ENCODE measurements at regions not wholly inside any gene's neighbourhood (a gene's known extent, or its start where the extent isn't known, plus 50 kb on each side); places are given as distances from the start of the nearest gene placed in this dataset.

- intact Hi-C loops (cut with DNase I) = no loop called here
- DNase-seq = no peak
Measured at GRCh38 chr6:14696367-14696766, 549.5 kb upstream of the JARID2 start.

GRCh38 chr6:14697427-14697826 lies 548.4 kb upstream of the JARID2 start:
- intact Hi-C loops (cut with DNase I) = no loop called here
- DNase-seq = no peak

GRCh38 chr6:14699803-14700601 lies 545.9 kb upstream of the JARID2 start:
- intact Hi-C loops (cut with DNase I) = no loop called here
- DNase-seq = no peak

- DNase-seq = no peak
Measured at GRCh38 chr6:14701946-14702345, 543.9 kb upstream of the JARID2 start.

GRCh38 chr6:14702678-14703077 lies 543.2 kb upstream of the JARID2 start:
- no peak for DNase-seq
- intact Hi-C loops (cut with DNase I) = no loop called here

More at GRCh38 chr6:14701946-14702345, 543.9 kb upstream of the JARID2 start:
- intact Hi-C loops (cut with DNase I) = no loop called here

GRCh38 chr6:14703586-14703985 lies 542.3 kb upstream of the JARID2 start:
- intact Hi-C loops (cut with DNase I) = no loop called here
- no peak for DNase-seq

- no peak for DNase-seq
- intact Hi-C loops (cut with DNase I) = no loop called here
Measured at GRCh38 chr6:14704383-14705271, 541.2 kb upstream of the JARID2 start.

- no peak for DNase-seq
- intact Hi-C loops (cut with DNase I) = no loop called here
Measured at GRCh38 chr6:14705841-14706377, 540.0 kb upstream of the JARID2 start.

- peak in 8 of 42 donors; percentile 12 to 66 (median 36) for DNase-seq
- intact Hi-C loops (cut with DNase I) = no loop called here
Measured at GRCh38 chr6:14706378-14706929, 539.4 kb upstream of the JARID2 start.

- intact Hi-C loops (cut with DNase I) = no loop called here
Measured at GRCh38 chr6:14707276-14707675, 538.6 kb upstream of the JARID2 start.

GRCh38 chr6:14707971-14708465 lies 537.9 kb upstream of the JARID2 start:
- no peak for DNase-seq
- intact Hi-C loops (cut with DNase I) = no loop called here

More at GRCh38 chr6:14707276-14707675, 538.6 kb upstream of the JARID2 start:
- DNase-seq = no peak

GRCh38 chr6:14709066-14709670 lies 536.7 kb upstream of the JARID2 start:
- no peak for DNase-seq
- intact Hi-C loops (cut with DNase I) = no loop called here

- no peak for DNase-seq
- intact Hi-C loops (cut with DNase I) = no loop called here
Measured at GRCh38 chr6:14709900-14710299, 536.0 kb upstream of the JARID2 start.

GRCh38 chr6:14710421-14710820 lies 535.4 kb upstream of the JARID2 start:
- DNase-seq = no peak
- intact Hi-C loops (cut with DNase I) = no loop called here

GRCh38 chr6:14711056-14711703 lies 534.7 kb upstream of the JARID2 start:
- DNase-seq = peak in 16 of 42 donors; percentile 9 to 57 (median 40)
- intact Hi-C loops (cut with DNase I) = no loop called here

GRCh38 chr6:14711704-14712379 lies 534.0 kb upstream of the JARID2 start:
- intact Hi-C loops (cut with DNase I) = no loop called here
- DNase-seq = no peak

GRCh38 chr6:14713008-14713960 lies 532.6 kb upstream of the JARID2 start:
- DNase-seq = peak in 10 of 42 donors; percentile 10 to 67 (median 28)
- intact Hi-C loops (cut with DNase I) = no loop called here

Data from head of caudate nucleus (tissue), 42 donors.